ENCODE measurements at regions not wholly inside any gene's neighbourhood (a gene's known extent, or its start where the extent isn't known, plus 50 kb on each side); places are given as distances from the start of the nearest gene placed in this dataset.

- Histone ChIP-seq H3K9ac (ENCODE audit: extremely low read depth, insufficient read length, low read length) (no peak overlapping the region), H2BK15ac (ENCODE audit: low read depth, low read length) (no peak overlapping the region), H4K91ac (ENCODE audit: insufficient read length, low read depth, low read length) (no peak overlapping the region), H3K27me3 (ENCODE audit: insufficient read depth, low read length) (no peaks in the 10 kb centered on the region), H3K4me2 (ENCODE audit: insufficient read depth, insufficient read length, low read length) (no peak overlapping the region), H2AK5ac (ENCODE audit: insufficient read length, low read length) (no peak overlapping the region), H2AFZ (ENCODE audit: low read length) (no peak overlapping the region), H4K5ac (ENCODE audit: insufficient read length, low read depth, low read length) (no peak overlapping the region), H2BK5ac (ENCODE audit: insufficient read length, low read length) (no peak overlapping the region), H3K9me3 (ENCODE audit: control insufficient read depth, low read depth, low read length) (no peaks in the 10 kb centered on the region), H3T11ph (ENCODE audit: low read length) (no peak overlapping the region), H3K23ac (ENCODE audit: insufficient read length, low read depth, low read length) (no peak overlapping the region), H3K79me2 (ENCODE audit: insufficient read depth, low read length) (no peaks in the 10 kb centered on the region), H2BK12ac (ENCODE audit: insufficient read length, low read depth, low read length) (no peak overlapping the region), H3K56ac (ENCODE audit: insufficient read length, low read depth, low read length) (no peak overlapping the region), H4K20me1 (ENCODE audit: control insufficient read depth, insufficient read depth, insufficient read length) (no peaks in the 10 kb centered on the region), H3K14ac (ENCODE audit: insufficient read depth, low read length) (no peak overlapping the region), H3K27ac (ENCODE audit: insufficient read length, low read depth, low read length) (no peak overlapping the region), H3K79me1 (ENCODE audit: insufficient read depth, low read depth, low read length, poor library complexity, severe bottlenecking) (no peaks in the 10 kb centered on the region), H3K18ac (ENCODE audit: insufficient read length, low read depth, low read length) (no peak overlapping the region), H3K4ac (ENCODE audit: low read depth, low read length) (no peak overlapping the region), H4K8ac (replicated peaks; ENCODE audit: insufficient read length, low read depth, low read length) (no peak overlapping the region), H3K4me1 (ENCODE audit: insufficient read depth, low read length) (no peaks in the 10 kb centered on the region), H2BK20ac (ENCODE audit: low read depth, low read length, poor library complexity, severe bottlenecking) (no peak overlapping the region), H2BK120ac (ENCODE audit: low read depth, low read length, poor library complexity, severe bottlenecking) (no peak overlapping the region), H3K23me2 (ENCODE audit: insufficient read length, low read depth, low read length, poor library complexity, severe bottlenecking) (no peaks in the 10 kb centered on the region)
- Mint-ChIP-seq H3K36me3 (ENCODE audit: insufficient read depth in 1 of 3, low read depth in 3 of 3) (no peaks in the 10 kb centered on the region), H3K27ac (no peak overlapping the region), H3K4me3 (no peak overlapping the region), H3K27me3 (ENCODE audit: low read depth) (no peaks in the 10 kb centered on the region), H3K9me3 (no peaks in the 10 kb centered on the region), H3K4me1 (peaks cover 5 to 7% of the 10 kb centered on the region in 2 experiments)
- no peak for DNase-seq
- no peak for TF ChIP-seq CTCF (conservative IDR thresholded peaks at IDR 0.05)
Measured at GRCh38 chr2:146847846-146848245, 997.0 kb upstream of the ACVR2A start.
